ENCODE measurements at regions not wholly inside any gene's neighbourhood (a gene's known extent, or its start where the extent isn't known, plus 50 kb on each side); places are given as distances from the start of the nearest gene placed in this dataset.

GRCh38 chr3:13750731-13751130 lies 129.1 kb downstream of the WNT7A start:
- H3K27me3 ChIP-seq (ENCODE audit: control insufficient read depth in 1 of 2, insufficient read depth in 2 of 2, low read length in 2 of 2): peaks cover 4 to 8% of the 10 kb centered on the region in 2 experiments
- Mint-ChIP-seq H3K4me1 (ENCODE audit: low read depth) (no peaks in the 10 kb centered on the region), H3K27me3 (peaks cover 8% of the 10 kb centered on the region), H3K9me3 (peaks cover 10% of the 10 kb centered on the region), H3K4me3 (no peak overlapping the region), H3K36me3 (ENCODE audit: low read depth) (no peaks in the 10 kb centered on the region), H3K27ac (no peak overlapping the region)
- DNase-seq (no peak), ATAC-seq (ENCODE audit: poor library complexity) (no peak)
- no peak for TF ChIP-seq CTCF (IDR thresholded peaks at IDR 0.05)
- POLR2A ChIA-PET: no interaction called here
- H3K4me3 ChIP-seq (ENCODE audit: low read length): no peak overlapping the region
- H3K27ac ChIP-seq (ENCODE audit: low read depth in 1 of 2, low read length in 2 of 2): no peak overlapping the region
- intact Hi-C loops (cut with DNase I, micrococcal nuclease): no loop called here
- CTCF ChIA-PET: no interaction called here
- H3K4me1 ChIP-seq (ENCODE audit: insufficient read depth, low read length): no peaks in the 10 kb centered on the region
- no peaks in the 10 kb centered on the region for H3K36me3 ChIP-seq (ENCODE audit: insufficient read depth, low read length)
- peaks cover 3 to 5% of the 10 kb centered on the region in 2 experiments for H3K9me3 ChIP-seq (ENCODE audit: control insufficient read depth in 1 of 2, insufficient read depth in 1 of 2, low read length in 2 of 2)

- Histone ChIP-seq H3K27me3 (ENCODE audit: control insufficient read depth in 1 of 2, insufficient read depth in 2 of 2, low read length in 2 of 2) (peaks cover 4 to 10% of the 10 kb centered on the region in 2 experiments), H3K9me3 (ENCODE audit: control insufficient read depth in 1 of 2, insufficient read depth in 1 of 2, low read length in 2 of 2) (peaks cover 0 to 3% of the 10 kb centered on the region in 2 experiments), H3K4me1 (ENCODE audit: insufficient read depth, low read length) (no peaks in the 10 kb centered on the region), H3K27ac (ENCODE audit: low read depth in 1 of 2, low read length in 2 of 2) (no peak overlapping the region), H3K4me3 (ENCODE audit: low read length) (no peak overlapping the region), H3K36me3 (ENCODE audit: insufficient read depth, low read length) (no peaks in the 10 kb centered on the region)
- intact Hi-C loops (cut with DNase I, micrococcal nuclease): no loop called here
- TF ChIP-seq CTCF (IDR thresholded peaks at IDR 0.05): no peak
- H3K36me3 Mint-ChIP-seq (ENCODE audit: low read depth): no peaks in the 10 kb centered on the region
- ChIA-PET POLR2A (no interaction called here), CTCF (no interaction called here)
- H3K4me1 Mint-ChIP-seq (ENCODE audit: low read depth): no peaks in the 10 kb centered on the region
- ATAC-seq (ENCODE audit: poor library complexity) (no peak), DNase-seq (no peak)
- peaks cover 11% of the 10 kb centered on the region for H3K27me3 Mint-ChIP-seq
- H3K9me3 Mint-ChIP-seq: peaks cover 4% of the 10 kb centered on the region
- no peak overlapping the region for H3K4me3 Mint-ChIP-seq
- no peak overlapping the region for H3K27ac Mint-ChIP-seq
Measured at GRCh38 chr3:13750215-13750614, 129.7 kb downstream of the WNT7A start.

GRCh38 chr3:13749063-13749764 lies 130.7 kb downstream of the WNT7A start:
- ChIA-PET CTCF (no interaction called here), POLR2A (no interaction called here)
- H3K36me3 ChIP-seq (ENCODE audit: insufficient read depth, low read length): no peaks in the 10 kb centered on the region
- H3K4me1 ChIP-seq (ENCODE audit: insufficient read depth, low read length): no peaks in the 10 kb centered on the region
- Mint-ChIP-seq H3K9me3 (no peaks in the 10 kb centered on the region), H3K27me3 (peaks cover 14% of the 10 kb centered on the region), H3K27ac (no peak overlapping the region), H3K36me3 (ENCODE audit: low read depth) (no peaks in the 10 kb centered on the region), H3K4me3 (no peak overlapping the region), H3K4me1 (ENCODE audit: low read depth) (no peaks in the 10 kb centered on the region)
- ATAC-seq (ENCODE audit: poor library complexity): no peak
- intact Hi-C loops (cut with DNase I, micrococcal nuclease): no loop called here
- peaks cover 4 to 10% of the 10 kb centered on the region in 2 experiments for H3K27me3 ChIP-seq (ENCODE audit: control insufficient read depth in 1 of 2, insufficient read depth in 2 of 2, low read length in 2 of 2)
- no peak for TF ChIP-seq CTCF (IDR thresholded peaks at IDR 0.05)
- no peak for DNase-seq
- H3K4me3 ChIP-seq (ENCODE audit: low read length): no peak overlapping the region
- no peak overlapping the region for H3K27ac ChIP-seq (ENCODE audit: low read depth in 1 of 2, low read length in 2 of 2)
- H3K9me3 ChIP-seq (ENCODE audit: control insufficient read depth in 1 of 2, insufficient read depth in 1 of 2, low read length in 2 of 2): peaks cover 0 to 3% of the 10 kb centered on the region in 2 experiments
